ENCODE measurements at regions not wholly inside any gene's neighbourhood (a gene's known extent, or its start where the extent isn't known, plus 50 kb on each side); places are given as distances from the start of the nearest gene placed in this dataset.

GRCh38 chr2:56502616-56503015, 318.8 kb downstream of the CCDC85A start:
- Mint-ChIP-seq H3K36me3 (ENCODE audit: low read depth, unreplicated experiment) (no peaks in the 10 kb centered on the region), H3K27ac (ENCODE audit: unreplicated experiment) (no peak overlapping the region), H3K4me1 (ENCODE audit: unreplicated experiment) (no peaks in the 10 kb centered on the region), H3K27me3 (ENCODE audit: unreplicated experiment) (no peaks in the 10 kb centered on the region), H3K4me3 (ENCODE audit: unreplicated experiment) (no peak overlapping the region), H3K9me3 (ENCODE audit: unreplicated experiment) (no peaks in the 10 kb centered on the region)
- no peak for DNase-seq (ENCODE audit: low spot score)
- TF ChIP-seq CTCF (IDR thresholded peaks at IDR 0.05; ENCODE audit: unreplicated experiment) = no peak

- H3K4me1 Mint-ChIP-seq (ENCODE audit: unreplicated experiment) = no peaks in the 10 kb centered on the region
- no peak overlapping the region for H3K4me3 Mint-ChIP-seq (ENCODE audit: unreplicated experiment)
- DNase-seq (ENCODE audit: low spot score) = no peak
- H3K36me3 Mint-ChIP-seq (ENCODE audit: low read depth, unreplicated experiment) = no peaks in the 10 kb centered on the region
- no peaks in the 10 kb centered on the region for H3K9me3 Mint-ChIP-seq (ENCODE audit: unreplicated experiment)
- H3K27me3 Mint-ChIP-seq (ENCODE audit: unreplicated experiment) = no peaks in the 10 kb centered on the region
- TF ChIP-seq CTCF (IDR thresholded peaks at IDR 0.05; ENCODE audit: unreplicated experiment) = no peak
- no peak overlapping the region for H3K27ac Mint-ChIP-seq (ENCODE audit: unreplicated experiment)
Observed at GRCh38 chr2:56505885-56506284, 322.1 kb downstream of the CCDC85A start.

- TF ChIP-seq CTCF (IDR thresholded peaks at IDR 0.05; ENCODE audit: unreplicated experiment) = no peak
- no peaks in the 10 kb centered on the region for H3K27me3 Mint-ChIP-seq (ENCODE audit: unreplicated experiment)
- H3K9me3 Mint-ChIP-seq (ENCODE audit: unreplicated experiment) = no peaks in the 10 kb centered on the region
- H3K36me3 Mint-ChIP-seq (ENCODE audit: low read depth, unreplicated experiment) = no peaks in the 10 kb centered on the region
- H3K4me1 Mint-ChIP-seq (ENCODE audit: unreplicated experiment) = no peaks in the 10 kb centered on the region
- DNase-seq (ENCODE audit: low spot score) = no peak
- H3K4me3 Mint-ChIP-seq (ENCODE audit: unreplicated experiment) = no peak overlapping the region
- no peak overlapping the region for H3K27ac Mint-ChIP-seq (ENCODE audit: unreplicated experiment)
Observed at GRCh38 chr2:56508662-56509061, 324.9 kb downstream of the CCDC85A start.

GRCh38 chr2:56510610-56511009, 326.8 kb downstream of the CCDC85A start:
- no peaks in the 10 kb centered on the region for H3K9me3 Mint-ChIP-seq (ENCODE audit: unreplicated experiment)
- H3K36me3 Mint-ChIP-seq (ENCODE audit: low read depth, unreplicated experiment) = no peaks in the 10 kb centered on the region
- TF ChIP-seq CTCF (IDR thresholded peaks at IDR 0.05; ENCODE audit: unreplicated experiment) = no peak
- no peak overlapping the region for H3K27ac Mint-ChIP-seq (ENCODE audit: unreplicated experiment)
- no peaks in the 10 kb centered on the region for H3K27me3 Mint-ChIP-seq (ENCODE audit: unreplicated experiment)
- no peak overlapping the region for H3K4me3 Mint-ChIP-seq (ENCODE audit: unreplicated experiment)
- no peak for DNase-seq (ENCODE audit: low spot score)
- no peaks in the 10 kb centered on the region for H3K4me1 Mint-ChIP-seq (ENCODE audit: unreplicated experiment)

- no peak for DNase-seq (ENCODE audit: low spot score)
- Mint-ChIP-seq H3K9me3 (ENCODE audit: unreplicated experiment) (no peaks in the 10 kb centered on the region), H3K27ac (ENCODE audit: unreplicated experiment) (no peak overlapping the region), H3K36me3 (ENCODE audit: low read depth, unreplicated experiment) (no peaks in the 10 kb centered on the region), H3K4me3 (ENCODE audit: unreplicated experiment) (no peak overlapping the region), H3K4me1 (ENCODE audit: unreplicated experiment) (no peaks in the 10 kb centered on the region), H3K27me3 (ENCODE audit: unreplicated experiment) (no peaks in the 10 kb centered on the region)
- TF ChIP-seq CTCF (IDR thresholded peaks at IDR 0.05; ENCODE audit: unreplicated experiment) = no peak
Observed at GRCh38 chr2:56515399-56515798, 331.6 kb downstream of the CCDC85A start.
